ENCODE measurements at regions not wholly inside any gene's neighbourhood (a gene's known extent, or its start where the extent isn't known, plus 50 kb on each side); places are given as distances from the start of the nearest gene placed in this dataset.

GRCh38 chr3:59149166-59149565 lies 99.3 kb upstream of the CFAP20DC start:
- 84 to 92% methylated on average over 2 of the region's 2 CpGs for WGBS, 2 donors

GRCh38 chr3:59143447-59143846 lies 93.6 kb upstream of the CFAP20DC start:
- Histone ChIP-seq H3K9me3 (peaks cover 0 to 8% (median under 1%) of the 10 kb centered on the region in 4 donors), H3K4me1 (no peaks in the 10 kb centered on the region), H3K4me3 (no peak overlapping the region), H3K27me3 (no peaks in the 10 kb centered on the region), H3K36me3 (no peaks in the 10 kb centered on the region), H3K27ac (no peak overlapping the region)
- TF ChIP-seq POLR2AphosphoS5 (IDR thresholded peaks at IDR 0.05): no peak
- TF ChIP-seq POLR2A (IDR thresholded peaks at IDR 0.05): no peak
- TF ChIP-seq, protein P1, sequence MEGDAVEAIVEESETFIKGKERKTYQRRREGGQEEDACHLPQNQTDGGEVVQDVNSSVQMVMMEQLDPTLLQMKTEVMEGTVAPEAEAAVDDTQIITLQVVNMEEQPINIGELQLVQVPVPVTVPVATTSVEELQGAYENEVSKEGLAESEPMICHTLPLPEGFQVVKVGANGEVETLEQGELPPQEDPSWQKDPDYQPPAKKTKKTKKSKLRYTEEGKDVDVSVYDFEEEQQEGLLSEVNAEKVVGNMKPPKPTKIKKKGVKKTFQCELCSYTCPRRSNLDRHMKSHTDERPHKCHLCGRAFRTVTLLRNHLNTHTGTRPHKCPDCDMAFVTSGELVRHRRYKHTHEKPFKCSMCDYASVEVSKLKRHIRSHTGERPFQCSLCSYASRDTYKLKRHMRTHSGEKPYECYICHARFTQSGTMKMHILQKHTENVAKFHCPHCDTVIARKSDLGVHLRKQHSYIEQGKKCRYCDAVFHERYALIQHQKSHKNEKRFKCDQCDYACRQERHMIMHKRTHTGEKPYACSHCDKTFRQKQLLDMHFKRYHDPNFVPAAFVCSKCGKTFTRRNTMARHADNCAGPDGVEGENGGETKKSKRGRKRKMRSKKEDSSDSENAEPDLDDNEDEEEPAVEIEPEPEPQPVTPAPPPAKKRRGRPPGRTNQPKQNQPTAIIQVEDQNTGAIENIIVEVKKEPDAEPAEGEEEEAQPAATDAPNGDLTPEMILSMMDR (IDR thresholded peaks at IDR 0.05): no peak
- intact Hi-C loops (cut with DNase I): no loop called here
- no peak for DNase-seq

More at GRCh38 chr3:59149166-59149565, 99.3 kb upstream of the CFAP20DC start:
- no peaks in the 10 kb centered on the region for H3K36me3 ChIP-seq
- no peak for TF ChIP-seq EP300 (IDR thresholded peaks at IDR 0.05)
- TF ChIP-seq POLR2A (IDR thresholded peaks at IDR 0.05): no peak
- TF ChIP-seq, protein P1 (IDR thresholded peaks at IDR 0.05): no peak
- TF ChIP-seq POLR2AphosphoS5 (IDR thresholded peaks at IDR 0.05): no peak
- no peak for DNase-seq
- H3K27ac ChIP-seq: no peak overlapping the region
- no peak overlapping the region for H3K4me3 ChIP-seq
- no peaks in the 10 kb centered on the region for H3K4me1 ChIP-seq
- intact Hi-C loops (cut with DNase I): no loop called here
- peaks cover 0 to 11% (median 1%) of the 10 kb centered on the region in 4 donors for H3K9me3 ChIP-seq
- no peaks in the 10 kb centered on the region for H3K27me3 ChIP-seq

DNA sequence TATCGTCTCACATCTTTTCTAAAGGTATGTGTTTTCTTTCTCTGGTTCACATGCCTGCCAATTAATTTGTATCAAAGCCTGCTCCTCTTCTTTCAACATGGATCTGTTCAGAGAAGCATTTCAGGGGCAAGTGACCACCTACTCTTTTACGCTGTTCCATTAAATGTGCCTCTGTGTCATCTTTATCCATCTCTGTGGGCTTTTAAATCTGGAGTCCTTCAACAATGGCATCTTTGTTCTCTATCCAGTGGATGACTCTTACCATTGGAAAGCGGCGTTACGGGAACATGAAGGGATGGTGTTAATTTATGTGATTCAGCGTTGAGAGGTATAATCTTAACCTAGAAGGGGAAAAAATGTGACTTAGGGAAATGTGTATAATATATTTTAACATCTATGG lies 92.7 kb upstream of the CFAP20DC start:
- Histone ChIP-seq H3K27ac (no peak overlapping the region), H3K36me3 (no peaks in the 10 kb centered on the region), H3K9me3 (peaks cover 0 to 4% (median 0%) of the 10 kb centered on the region in 4 donors), H3K27me3 (no peaks in the 10 kb centered on the region), H3K4me3 (no peak overlapping the region), H3K4me1 (no peaks in the 10 kb centered on the region)
- no peak for DNase-seq
- TF ChIP-seq EP300 (IDR thresholded peaks at IDR 0.05): no peak
- TF ChIP-seq, protein P1 (IDR thresholded peaks at IDR 0.05): no peak
- no peak for TF ChIP-seq POLR2A (IDR thresholded peaks at IDR 0.05)
- TF ChIP-seq POLR2AphosphoS5 (IDR thresholded peaks at IDR 0.05): no peak
- WGBS, 2 donors: 86% methylated on average over 6 of the region's 6 CpGs
- intact Hi-C loops (cut with DNase I): no loop called here

GRCh38 chr3:59138966-59139365 lies 89.1 kb upstream of the CFAP20DC start:
- TF ChIP-seq POLR2AphosphoS5 (IDR thresholded peaks at IDR 0.05) (no peak), EP300 (IDR thresholded peaks at IDR 0.05) (no peak), POLR2A (IDR thresholded peaks at IDR 0.05) (no peak)
- TF ChIP-seq, protein P1 (IDR thresholded peaks at IDR 0.05): no peak
- Histone ChIP-seq H3K9me3 (no peaks in the 10 kb centered on the region), H3K4me3 (no peak overlapping the region), H3K27me3 (no peaks in the 10 kb centered on the region), H3K36me3 (no peaks in the 10 kb centered on the region), H3K4me1 (no peaks in the 10 kb centered on the region), H3K27ac (no peak overlapping the region)
- DNase-seq: no peak
- 97 to 98% methylated on average over 7 of the region's 7 CpGs for WGBS, 2 donors
- intact Hi-C loops (cut with DNase I): no loop called here

GRCh38 chr3:59137415-59137814 lies 87.6 kb upstream of the CFAP20DC start:
- no peak overlapping the region for H3K27ac ChIP-seq
- H3K36me3 ChIP-seq: no peaks in the 10 kb centered on the region
- no peak for TF ChIP-seq POLR2AphosphoS5 (IDR thresholded peaks at IDR 0.05)
- TF ChIP-seq EP300 (IDR thresholded peaks at IDR 0.05): no peak
- no peak for TF ChIP-seq POLR2A (IDR thresholded peaks at IDR 0.05)
- TF ChIP-seq, protein P1 (IDR thresholded peaks at IDR 0.05): no peak
- intact Hi-C loops (cut with DNase I): no loop called here
- 88 to 94% methylated on average over 1 of the region's 1 CpG for WGBS, 2 donors
- no peaks in the 10 kb centered on the region for H3K4me1 ChIP-seq
- H3K9me3 ChIP-seq: no peaks in the 10 kb centered on the region
- no peak for DNase-seq
- no peak overlapping the region for H3K4me3 ChIP-seq
- no peaks in the 10 kb centered on the region for H3K27me3 ChIP-seq

Measured in sigmoid colon (tissue), 6 donors.